Stimulated activated CD4-positive, alpha-beta T cell treated with anti-CD3 and anti-CD28 coated beads, Interleukin-2, amount 100 ng/mL, for 4 hours (primary cell): ENCODE measurements at regions not wholly inside any gene's neighbourhood (a gene's known extent, or its start where the extent isn't known, plus 50 kb on each side); places are given as distances from the start of the nearest gene placed in this dataset.

Experiments
- DNase-seq: peaks from one replicate; pipeline ENCODE4 v3.0.0-alpha.2; 2020; ENCODE audit warnings: low read depth

DNA sequence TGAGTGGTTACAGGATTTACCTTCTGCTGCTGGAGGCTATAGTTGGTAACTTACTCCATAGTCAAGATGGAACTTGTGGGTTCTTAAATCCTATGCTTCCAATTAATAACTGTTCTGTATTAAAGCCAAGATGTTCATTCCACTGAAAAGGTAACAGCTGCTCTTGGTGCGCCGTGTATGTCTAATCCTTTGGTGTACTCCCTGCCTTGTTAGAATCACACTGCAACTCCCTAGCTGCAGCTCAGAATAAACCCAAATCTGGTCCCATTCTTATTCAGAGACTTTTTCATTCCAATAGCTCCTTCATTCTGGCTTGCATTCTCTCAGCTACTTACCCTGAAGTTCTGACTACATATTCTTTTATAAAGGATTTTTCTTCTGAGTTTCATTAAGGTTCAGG lies 1355.5 kb downstream of the MAT2B start:
- DNase-seq: no peak

DNA sequence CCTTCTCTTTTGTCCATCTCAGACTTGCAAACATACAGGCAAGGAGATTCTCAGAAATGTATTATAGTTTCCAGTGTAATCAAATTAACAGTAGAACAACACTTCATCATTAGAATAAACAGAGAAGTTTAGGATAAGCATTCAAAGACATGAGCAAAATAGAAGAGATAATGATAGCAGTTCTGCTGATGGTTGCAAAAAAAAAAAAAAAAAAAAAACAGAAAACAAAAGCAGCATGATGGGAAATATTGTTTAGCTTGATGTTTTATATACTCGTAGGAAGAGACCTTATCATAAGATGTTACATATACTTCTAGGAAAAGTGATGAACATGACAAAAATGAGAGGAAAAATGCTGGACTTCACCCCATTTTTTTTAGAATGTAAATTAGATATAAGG lies 1356.2 kb downstream of the MAT2B start:
- DNase-seq: no peak

DNA sequence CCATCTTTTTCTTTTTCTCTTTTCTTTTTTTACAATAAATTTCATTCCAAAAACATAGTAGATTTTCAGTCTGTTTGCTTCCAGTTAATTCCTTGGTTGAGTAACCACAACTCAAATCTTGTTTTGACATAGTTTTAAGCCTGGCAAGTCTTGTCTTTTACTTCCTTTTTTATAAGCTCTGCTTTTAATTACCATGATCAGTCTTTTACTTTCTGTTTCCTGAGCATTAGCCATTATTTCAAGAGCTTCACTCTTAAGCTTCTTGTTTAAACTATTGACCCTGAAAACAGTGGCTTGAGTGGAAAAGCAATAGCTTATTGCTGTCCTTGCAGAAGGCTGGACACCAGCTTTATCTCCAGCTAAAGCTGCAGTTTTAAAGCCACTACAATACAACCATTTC lies 1363.3 kb downstream of the MAT2B start:
- no peak for DNase-seq

DNA sequence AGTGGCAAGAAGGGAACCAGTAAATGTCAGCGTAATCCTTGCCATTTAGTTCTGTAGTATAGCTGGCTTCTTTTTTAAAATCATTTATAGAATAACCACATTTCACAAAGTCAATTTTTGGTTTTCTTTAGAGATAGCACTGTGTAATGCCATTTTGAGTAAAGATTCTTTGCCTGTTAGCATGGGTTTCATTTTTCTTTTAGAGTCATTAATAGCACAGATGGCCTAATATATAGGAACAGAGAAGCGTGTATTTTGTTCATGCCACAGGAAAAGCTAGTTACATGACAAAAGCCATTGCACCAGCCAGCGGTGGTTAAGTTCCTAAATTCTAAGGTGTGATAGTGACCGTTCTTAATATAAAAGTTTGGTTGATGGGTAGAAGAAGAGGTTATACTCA lies 1363.9 kb downstream of the MAT2B start:
- DNase-seq: no peak

DNA sequence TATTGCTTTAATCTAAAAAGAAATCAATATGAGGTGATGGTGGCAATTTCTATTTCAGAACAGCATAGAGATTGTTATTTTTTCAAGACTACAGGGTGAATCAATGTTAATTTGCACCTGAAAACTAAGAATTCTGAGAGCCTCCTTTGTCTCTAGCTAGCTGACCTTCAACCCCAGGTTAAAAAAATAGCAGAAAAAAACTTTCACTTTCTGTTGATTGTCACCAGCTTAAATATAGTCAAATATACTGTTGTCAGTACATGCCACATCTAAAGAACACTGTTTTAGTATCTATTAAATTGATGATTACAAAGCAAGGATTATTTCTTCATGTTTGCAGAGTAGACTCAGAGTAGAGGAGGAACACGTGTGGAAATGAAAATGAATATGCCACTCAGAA lies 1371.4 kb downstream of the MAT2B start:
- DNase-seq: no peak

DNA sequence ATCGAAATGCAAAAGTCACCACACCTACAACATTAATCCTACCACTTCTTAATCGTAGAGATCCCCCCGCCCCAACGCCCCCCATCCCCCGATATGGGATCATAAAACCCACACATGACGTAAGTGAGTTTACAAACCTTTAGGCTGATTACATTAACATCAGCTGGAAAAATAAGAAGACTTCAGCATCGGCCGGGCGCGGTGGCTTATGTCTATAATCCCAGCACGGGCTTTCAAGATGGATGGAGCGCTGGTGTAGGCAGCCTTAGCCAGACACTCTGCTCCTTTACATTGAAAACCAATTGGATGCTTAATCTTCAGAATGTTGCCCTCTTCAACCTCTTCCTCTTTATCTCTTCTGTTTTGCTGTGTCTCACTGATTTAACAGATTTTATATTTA lies 1376.0 kb downstream of the MAT2B start:
- no peak for DNase-seq

DNA sequence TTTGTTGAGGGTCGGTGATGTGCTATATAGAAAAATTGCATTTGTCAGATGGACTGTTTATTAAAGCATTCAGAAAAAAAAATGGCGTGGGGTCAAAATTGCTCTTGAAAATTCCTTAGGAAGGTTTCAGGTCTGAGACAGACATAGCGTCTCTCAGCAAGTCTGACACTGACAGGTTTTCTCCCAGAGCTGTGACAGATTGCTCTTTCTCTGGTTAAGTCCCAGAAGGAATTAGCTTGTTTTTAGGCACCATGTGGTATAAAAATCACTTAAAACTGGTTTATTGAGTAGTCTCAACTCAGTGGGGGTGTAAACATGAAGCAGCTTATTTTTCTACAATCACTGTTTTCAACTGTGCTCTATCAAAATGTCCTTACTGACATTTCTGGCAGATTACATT lies 1379.8 kb downstream of the MAT2B start:
- no peak for DNase-seq

DNA sequence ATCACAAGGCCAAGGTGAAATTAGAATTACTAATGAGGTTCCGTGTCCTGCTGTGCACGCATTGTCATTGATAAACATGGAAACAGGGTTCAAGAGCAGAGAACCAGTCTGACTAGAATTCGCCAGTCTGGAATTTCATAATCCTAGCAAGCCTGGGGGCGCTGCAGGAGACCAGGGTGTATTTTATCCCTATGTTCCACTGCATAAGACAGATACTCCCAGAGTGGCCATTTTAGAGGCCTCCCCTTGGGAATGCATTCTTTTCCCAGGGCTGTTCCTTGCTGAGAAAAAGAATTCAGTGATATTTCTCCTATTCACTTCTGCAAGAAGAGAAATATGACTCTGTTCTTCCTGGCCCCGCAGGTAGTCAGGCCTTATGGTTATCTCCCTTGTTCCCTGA lies 1387.7 kb downstream of the MAT2B start:
- DNase-seq: no peak

DNA sequence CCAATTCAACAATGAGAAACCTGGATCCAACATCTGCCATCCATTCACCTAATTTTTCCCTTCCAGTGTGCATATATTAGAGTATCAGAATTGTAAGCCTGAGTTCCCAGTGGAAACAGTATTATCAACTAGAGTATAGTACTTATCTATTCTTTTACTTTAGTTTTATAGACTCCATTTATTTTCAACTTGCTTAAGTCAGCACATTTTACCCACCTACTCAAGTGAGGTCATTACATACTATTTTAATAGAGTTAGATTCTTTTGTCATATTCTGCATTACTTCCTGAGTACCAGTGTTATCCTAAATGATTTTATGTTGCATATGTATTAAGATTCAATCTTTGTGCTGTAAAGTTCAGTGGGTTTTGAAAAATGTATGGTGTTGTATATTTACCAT lies 1393.3 kb downstream of the MAT2B start:
- no peak for DNase-seq

DNA sequence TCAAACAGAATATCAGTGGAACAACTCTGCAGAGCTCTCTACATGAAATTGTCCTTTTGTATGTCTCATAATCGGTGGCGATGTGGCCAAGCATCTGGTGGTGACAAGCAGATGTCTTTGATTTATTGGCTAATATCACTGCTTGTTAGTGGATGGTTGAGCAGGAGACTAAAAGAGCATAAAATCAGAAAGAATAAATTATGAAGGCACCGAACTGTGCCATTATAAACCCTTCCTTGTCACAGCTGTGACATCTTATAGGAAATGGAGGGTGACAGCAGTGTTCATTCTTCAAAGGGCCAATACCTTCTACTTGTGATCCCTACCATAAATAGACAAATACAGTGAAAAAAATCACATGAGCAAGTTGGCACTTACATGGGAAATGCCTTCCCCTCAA lies 1404.3 kb downstream of the MAT2B start:
- DNase-seq: no peak

DNA sequence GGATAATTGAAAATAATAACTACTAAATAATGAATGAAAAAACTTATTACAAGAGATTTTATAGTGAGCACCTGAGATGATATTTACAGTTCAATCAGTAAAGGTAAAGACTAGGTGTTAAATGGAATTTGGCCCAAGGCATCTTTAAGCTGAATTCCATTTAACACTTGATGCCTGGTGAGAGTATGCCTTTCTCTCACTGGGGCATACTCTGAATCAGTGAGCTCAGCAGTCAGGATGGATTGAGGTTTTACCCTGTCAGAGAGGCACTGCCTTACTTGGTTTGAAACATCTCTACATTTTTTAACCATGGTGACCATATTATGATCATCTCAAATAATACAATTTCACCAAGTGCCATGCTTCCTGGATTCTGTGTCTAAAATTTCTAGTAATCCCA lies 1416.3 kb downstream of the MAT2B start:
- no peak for DNase-seq

DNA sequence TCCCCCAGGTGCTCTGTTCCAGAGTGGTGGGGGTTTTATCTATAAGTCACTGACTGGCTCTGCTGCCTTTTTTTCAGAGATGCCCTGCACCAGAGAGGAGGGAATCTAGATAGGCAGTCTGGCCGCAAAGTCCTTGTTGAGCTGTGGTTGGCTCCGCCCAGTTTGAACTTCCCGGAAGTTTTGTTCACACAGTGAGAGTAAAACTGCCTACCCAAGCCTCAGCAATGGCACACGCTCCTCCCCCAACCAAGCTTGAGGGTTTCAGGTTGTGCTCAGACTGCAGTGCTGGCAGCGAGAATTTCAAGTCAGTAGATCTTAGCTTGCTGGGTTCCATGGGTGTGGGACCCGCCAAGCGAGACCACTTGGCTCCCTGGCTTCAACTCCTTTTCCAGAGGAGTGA lies 1428.6 kb downstream of the MAT2B start:
- DNase-seq: no peak

DNA sequence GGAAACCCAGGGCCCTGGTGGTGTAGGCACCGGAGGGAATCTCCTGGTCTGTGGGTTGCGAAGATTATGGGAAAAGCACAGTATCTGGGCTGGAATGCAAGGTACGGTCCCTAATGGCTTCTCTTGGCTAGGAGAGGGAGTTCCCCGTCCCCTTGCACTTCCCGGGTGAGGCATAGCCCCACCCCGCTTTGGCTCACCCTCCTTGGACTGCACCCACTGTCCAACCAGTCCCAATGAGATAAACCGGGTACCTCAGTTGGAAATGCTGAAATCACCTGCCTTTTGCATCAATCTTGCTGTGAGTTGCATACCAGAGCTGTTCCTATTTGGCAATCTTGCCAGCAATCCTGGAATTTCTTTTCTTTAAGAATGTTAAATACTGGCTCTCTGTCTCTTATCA lies 1429.1 kb downstream of the MAT2B start:
- no peak for DNase-seq

DNA sequence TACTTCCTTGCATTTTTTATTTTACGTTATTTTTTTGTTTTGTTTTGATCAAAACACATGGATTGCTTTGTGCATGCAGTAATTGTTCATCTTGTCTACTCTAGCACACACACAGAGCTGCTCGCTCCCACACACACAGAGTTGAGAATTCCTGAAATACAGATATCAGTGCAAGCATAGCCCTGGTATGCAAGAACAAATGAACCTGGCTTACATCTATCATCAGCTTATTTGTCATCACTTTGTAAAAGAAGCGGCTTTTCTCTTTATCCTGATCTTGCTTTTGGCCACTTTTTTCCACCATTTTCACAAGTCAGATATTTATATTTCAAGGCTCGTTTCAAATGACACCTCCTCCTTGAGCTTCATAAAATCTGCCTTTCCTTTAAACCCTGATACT lies 1435.7 kb downstream of the MAT2B start:
- DNase-seq: no peak

DNA sequence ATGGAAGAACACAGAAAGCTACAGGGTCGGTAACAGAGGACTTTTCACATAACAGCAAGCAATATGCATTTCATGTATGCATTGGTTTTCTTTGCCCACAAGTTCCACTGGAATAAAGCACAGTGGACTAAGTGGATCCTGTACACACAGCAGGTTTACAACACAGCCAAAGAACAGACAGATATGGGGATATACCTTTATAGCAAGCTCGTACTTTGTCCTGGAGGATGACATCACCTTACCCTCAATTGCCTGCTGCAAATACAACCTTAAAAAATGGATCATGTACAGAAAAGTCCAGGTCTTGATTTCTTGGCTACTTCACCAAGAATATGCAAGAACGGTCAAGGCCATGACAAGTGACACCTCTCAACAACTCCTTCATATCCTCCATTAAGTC lies 1445.5 kb downstream of the MAT2B start:
- no peak for DNase-seq

DNA sequence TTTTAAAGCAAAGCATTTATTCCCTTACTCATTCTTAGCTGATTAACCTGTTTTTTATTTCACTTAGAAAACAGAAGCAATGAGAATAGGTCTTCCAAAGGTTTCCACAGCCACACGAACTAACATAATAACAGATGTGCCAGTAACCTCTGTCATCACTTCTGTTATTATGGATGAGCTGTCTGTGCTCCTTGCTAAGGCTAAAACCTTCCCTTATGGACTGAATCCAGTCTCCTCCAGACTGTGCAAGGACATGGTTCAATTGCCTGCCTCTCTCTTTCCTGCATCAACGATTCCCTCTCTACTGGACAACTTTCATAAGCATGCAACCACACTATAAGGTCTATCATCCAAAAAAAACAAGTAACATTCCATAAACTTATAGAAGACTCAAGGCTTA lies 1446.2 kb downstream of the MAT2B start:
- no peak for DNase-seq

DNA sequence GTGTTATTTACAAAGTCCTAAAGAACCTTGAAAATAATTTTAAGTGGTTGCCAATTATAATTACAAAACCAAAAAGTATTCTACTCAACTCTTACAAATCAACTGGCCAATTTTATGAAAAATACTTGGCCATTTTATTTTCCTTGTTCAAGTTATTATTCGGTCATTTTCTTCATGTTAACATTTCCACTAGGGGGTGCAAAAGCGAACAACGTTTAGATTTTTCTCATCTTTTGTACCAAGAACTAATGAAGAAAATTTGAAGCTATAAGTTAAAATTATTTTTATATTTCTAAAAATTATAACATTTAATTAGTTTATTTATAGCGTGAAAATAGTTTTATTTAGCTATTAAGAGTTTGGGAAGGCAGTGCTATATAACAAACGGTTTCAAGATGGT lies 1453.3 kb downstream of the MAT2B start:
- no peak for DNase-seq

DNA sequence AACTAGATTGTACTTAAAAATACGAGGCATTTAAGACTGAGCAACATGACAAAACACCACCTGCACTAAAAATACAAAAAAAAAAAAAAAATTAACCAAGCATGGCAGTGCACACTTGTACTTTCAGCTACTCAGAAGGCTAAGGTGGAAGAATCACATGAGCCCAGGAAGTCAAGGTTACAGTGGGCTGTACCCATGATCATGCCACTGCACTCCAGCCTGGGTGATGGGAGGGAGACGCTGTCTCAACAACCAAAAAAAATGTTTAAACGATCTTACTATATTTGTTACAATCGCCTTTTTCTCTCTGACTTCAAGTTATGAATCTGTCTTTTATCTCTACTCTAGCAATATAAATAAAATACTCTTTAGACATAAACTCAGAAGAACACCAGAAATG lies 1454.3 kb downstream of the MAT2B start:
- no peak for DNase-seq

DNA sequence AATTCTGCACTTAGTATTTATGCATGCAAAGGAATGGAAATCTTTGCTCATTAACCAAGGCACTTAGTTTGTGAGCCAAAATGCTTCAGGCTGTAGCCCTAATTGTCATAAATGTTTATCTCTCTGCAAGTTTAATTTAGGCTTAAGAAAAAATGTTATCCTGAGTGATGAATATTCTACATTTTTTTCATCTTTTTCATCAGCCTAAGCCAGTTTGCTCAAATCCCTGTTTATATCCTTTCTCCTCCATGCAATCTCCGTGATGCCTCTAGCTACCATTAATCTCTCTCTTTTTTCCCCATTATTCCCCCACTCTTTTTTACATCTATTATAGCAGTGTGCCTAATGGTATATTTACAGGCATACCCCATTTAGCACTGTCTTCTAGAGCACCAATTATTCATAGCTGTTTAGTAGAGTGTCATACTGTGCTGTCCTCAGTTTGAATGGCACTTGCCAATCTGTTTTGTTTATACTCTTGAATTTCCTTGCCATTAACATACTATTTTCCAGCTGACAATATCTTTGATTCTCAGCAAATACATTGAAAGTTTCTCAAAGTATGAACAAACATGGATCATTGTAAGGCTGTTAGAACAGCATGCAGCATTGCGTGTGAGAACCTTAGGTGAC lies 1457.0 kb downstream of the MAT2B start:
- no peak for DNase-seq

DNA sequence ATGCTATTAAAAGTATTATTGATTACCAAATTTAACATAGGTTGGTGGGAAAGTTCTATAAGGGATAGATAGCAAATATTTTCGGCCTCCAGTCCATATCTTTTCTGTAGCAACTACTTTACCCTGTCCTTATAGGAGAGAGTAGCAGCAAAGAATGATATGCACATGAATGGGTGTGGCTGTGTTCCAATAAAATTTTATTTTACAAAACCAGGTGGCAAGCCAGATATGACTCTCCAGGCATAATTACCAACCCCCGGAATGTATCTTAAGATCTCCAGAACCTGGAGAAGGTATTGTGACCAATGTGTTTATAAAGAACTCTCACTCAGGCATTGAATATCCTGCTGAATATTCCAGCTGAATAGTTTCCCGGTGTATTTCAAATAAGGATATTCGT lies 1461.2 kb downstream of the MAT2B start:
- DNase-seq: no peak

DNA sequence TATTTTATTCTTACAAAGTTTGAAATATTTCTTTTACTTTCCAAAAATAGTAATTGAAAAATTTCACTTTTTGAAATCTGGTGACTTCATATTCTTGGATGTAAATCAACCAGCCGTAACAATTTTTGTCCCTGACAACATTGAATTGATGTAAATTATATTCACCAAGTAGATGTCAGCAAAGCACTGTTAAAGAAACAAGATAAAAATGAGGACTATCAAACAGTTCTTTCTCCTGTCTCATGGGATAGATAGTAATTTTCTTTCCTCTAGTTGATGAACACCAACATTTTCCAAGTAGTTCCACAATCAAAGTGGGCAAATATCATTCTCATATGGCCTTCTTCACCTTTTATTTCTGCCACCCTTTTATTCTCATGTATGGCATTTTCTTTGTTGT lies 1461.9 kb downstream of the MAT2B start:
- DNase-seq: no peak

DNA sequence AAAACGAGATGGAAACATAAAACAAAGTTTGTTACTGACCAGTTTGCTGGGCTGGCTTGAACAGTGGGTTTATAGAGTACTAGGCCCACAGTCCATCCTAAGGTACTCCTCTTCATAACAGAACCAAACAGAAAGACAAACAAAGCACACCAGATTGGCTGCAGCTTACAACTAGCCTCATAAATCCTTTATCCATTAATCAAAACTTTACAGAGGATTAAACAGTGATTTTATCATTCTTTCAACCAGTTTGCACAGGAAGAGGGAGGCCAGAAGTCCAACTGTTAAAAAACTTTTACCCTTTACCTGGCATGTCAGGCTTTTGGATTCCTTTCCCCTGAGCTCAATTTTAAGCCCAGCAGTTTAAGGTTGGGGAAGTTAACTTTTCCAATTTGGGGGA lies 1467.6 kb downstream of the MAT2B start:
- no peak for DNase-seq

DNA sequence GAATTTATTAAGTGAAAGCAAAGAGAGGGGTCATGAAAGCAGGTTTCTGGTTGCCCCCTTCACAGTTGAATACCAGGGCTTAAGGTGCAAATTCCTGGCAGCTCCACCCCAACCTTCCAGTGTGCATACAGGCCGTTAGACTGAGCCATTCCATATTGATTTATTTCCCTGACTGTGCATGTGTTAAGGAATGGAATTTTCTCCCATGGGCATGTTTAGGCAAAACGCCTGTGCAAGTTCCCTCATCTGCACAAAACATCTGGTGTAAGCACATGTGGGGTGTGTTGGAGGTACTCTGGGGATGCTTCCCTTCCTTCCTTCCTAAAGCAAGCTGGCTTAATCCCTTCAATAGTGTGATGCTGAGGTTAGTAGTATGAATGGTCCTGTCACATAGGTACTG lies 1470.6 kb downstream of the MAT2B start:
- DNase-seq: no peak

DNA sequence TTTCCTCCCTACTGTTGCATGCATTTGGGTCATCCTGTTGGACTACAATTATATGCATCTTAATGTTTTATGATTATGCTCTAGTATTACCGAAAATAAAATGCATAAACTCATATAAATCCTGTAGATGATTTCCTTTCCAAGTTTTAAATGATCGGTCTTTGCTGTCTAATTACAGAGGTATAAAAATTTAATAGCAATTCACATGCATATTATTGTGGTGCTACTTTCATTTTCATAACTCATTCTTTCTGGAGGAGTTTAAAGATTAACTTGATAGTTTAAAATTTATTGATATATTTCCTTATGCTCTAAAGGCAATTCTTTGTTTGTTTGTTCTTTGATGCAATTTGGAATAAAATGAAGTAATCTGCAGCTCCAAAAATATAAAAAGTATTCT lies 1475.1 kb downstream of the MAT2B start:
- no peak for DNase-seq

DNA sequence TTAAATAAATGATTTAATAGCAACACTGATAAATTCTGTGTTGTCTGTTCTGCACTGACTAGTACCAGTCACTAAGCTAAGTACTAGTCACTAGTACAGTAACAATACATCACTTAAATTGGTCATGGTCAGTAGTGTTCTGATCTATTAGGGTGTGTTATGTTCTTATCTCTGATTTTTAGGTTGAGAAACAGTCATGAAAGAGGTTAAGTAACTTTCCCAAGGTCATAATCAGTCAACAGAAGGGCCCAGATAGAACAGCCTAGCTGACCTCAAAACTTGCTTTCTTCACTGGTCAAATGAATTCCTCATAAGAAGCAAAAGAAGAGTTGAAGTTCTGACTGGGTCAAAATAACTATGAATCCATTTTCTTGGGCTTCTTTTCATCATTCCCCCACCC lies 1492.7 kb downstream of the MAT2B start:
- no peak for DNase-seq
